Mucosa of descending colon (tissue), 3 donors: ENCODE measurements at regions not wholly inside any gene's neighbourhood (a gene's known extent, or its start where the extent isn't known, plus 50 kb on each side); places are given as distances from the start of the nearest gene placed in this dataset.
"Not testable (repeated sequence)": the region's sequence is repeated elsewhere in the genome, so short reads cannot be mapped to it uniquely, and the experiment has no call there.

ENCODE experiments used
- ATAC-seq: fragments of 200-7000 bp; cut with Tn5 transposase; one replicate; pipeline ENCODE4 v1.9.1; 2020; ENCODE audit warnings: mild to moderate bottlenecking, moderate library complexity
- DNase-seq, 3 donors: peaks; one replicate each; pipeline ENCODE4 v3.0.0-alpha.2; 2020
- H3K36me3 ChIP-seq: fragments of 200-600 bp; one replicate; pipeline ENCODE4 v1.8.0; 2021; ENCODE audit warnings: low read depth, mild to moderate bottlenecking
- H3K4me1 ChIP-seq: fragments of 200-600 bp; one replicate; pipeline ENCODE4 v1.8.0; 2021; ENCODE audit warnings: low read depth, mild to moderate bottlenecking
- H3K4me3 ChIP-seq: fragments of 200-600 bp; one replicate; pipeline ENCODE4 v1.8.0; 2021; ENCODE audit warnings: mild to moderate bottlenecking
- H3K9me3 ChIP-seq: fragments of 200-600 bp; one replicate; pipeline ENCODE4 v1.8.0; 2021; ENCODE audit warnings: mild to moderate bottlenecking
- CTCF ChIP-seq: fragments of 200-600 bp; IDR thresholded peaks from one replicate; pipeline ENCODE4 v1.8.0; 2022; ENCODE audit warnings: antibody characterized with exemption, mild to moderate bottlenecking
- intact Hi-C, 2 donors: fragments of 100-400 bp; cut with DNase I in 1 of 2; cut with micrococcal nuclease in 1 of 2; formaldehyde crosslinking; loops; one replicate each; pipeline versions ENCODE4 v1.11.0 to v1.11.1; 2022; cut with DNase I, micrococcal nuclease
- donor health status: DM: no; HTN: no; CAD: no; lungs with moderate emphysema.
- donor health status: DM: no; HTN: no; CAD: no.
- donor health status: DM: no; HTN: yes; CAD: no.

- DNase-seq (no peak), ATAC-seq (no peak)
- TF ChIP-seq CTCF, result no peak
- intact Hi-C loops, result no loop called here
- H3K4me3 ChIP-seq, result no peak overlapping the region
- H3K36me3 ChIP-seq, result no peaks in the 10 kb centered on the region
- H3K9me3 ChIP-seq, result no peaks in the 10 kb centered on the region
- no peaks in the 10 kb centered on the region for H3K4me1 ChIP-seq
Measured at GRCh38 chr7:12839508-12840153, 152.2 kb downstream of the ARL4A start.

- ATAC-seq, H3K4me1 ChIP-seq, intact Hi-C loops, H3K4me3 ChIP-seq, H3K36me3 ChIP-seq, DNase-seq: not testable (repeated sequence)
- H3K9me3 ChIP-seq, result peaks cover 12% of the 10 kb centered on the region
Measured at GRCh38 chr7:12844732-12845131, 157.3 kb downstream of the ARL4A start.

- Histone ChIP-seq H3K9me3 (peaks cover 12% of the 10 kb centered on the region), H3K4me3 (no peak overlapping the region), H3K4me1 (no peaks in the 10 kb centered on the region), H3K36me3 (no peaks in the 10 kb centered on the region)
- intact Hi-C loops, result no loop called here
- no peak for TF ChIP-seq CTCF
- ATAC-seq (no peak), DNase-seq (no peak)
Measured at GRCh38 chr7:12847001-12847400, 159.6 kb downstream of the ARL4A start.

GRCh38 chr7:12851142-12851541 is 163.7 kb downstream of the ARL4A start:
- no peak for ATAC-seq
- H3K9me3 ChIP-seq, result peaks cover 12% of the 10 kb centered on the region
- intact Hi-C loops, result no loop called here
- DNase-seq, result no peak
- TF ChIP-seq CTCF, result no peak
- no peak overlapping the region for H3K4me3 ChIP-seq
- H3K36me3 ChIP-seq, result no peaks in the 10 kb centered on the region
- no peaks in the 10 kb centered on the region for H3K4me1 ChIP-seq

- Histone ChIP-seq H3K4me3 (no peak overlapping the region), H3K9me3 (peaks cover 5% of the 10 kb centered on the region), H3K4me1 (no peaks in the 10 kb centered on the region), H3K36me3 (no peaks in the 10 kb centered on the region)
- intact Hi-C loops, result no loop called here
- ATAC-seq (no peak), DNase-seq (no peak)
- TF ChIP-seq CTCF, result no peak
Measured at GRCh38 chr7:12851841-12852240, 164.4 kb downstream of the ARL4A start.

GRCh38 chr7:12855036-12855435 is 167.6 kb downstream of the ARL4A start:
- no peaks in the 10 kb centered on the region for H3K9me3 ChIP-seq
- no peaks in the 10 kb centered on the region for H3K36me3 ChIP-seq
- no peak for TF ChIP-seq CTCF
- no peak overlapping the region for H3K4me3 ChIP-seq
- ATAC-seq (no peak), DNase-seq (no peak)
- intact Hi-C loops, result no loop called here
- no peaks in the 10 kb centered on the region for H3K4me1 ChIP-seq
